CD14-positive monocyte (primary cell): ENCODE measurements at regions not wholly inside any gene's neighbourhood (a gene's known extent, or its start where the extent isn't known, plus 50 kb on each side); places are given as distances from the start of the nearest gene placed in this dataset.

Experiments
- DNase-seq, 3 donors: peaks; one replicate each; pipeline ENCODE4 v3.0.0-alpha.2; 2011 to 2022
- H2AFZ ChIP-seq: 2 replicates; pipeline ENCODE4 v1.6.0; 2012; ENCODE audit warnings: mild to moderate bottlenecking, low read depth, low read length, inconsistent platforms; ENCODE audit not compliant: insufficient read depth, poor library complexity, severe bottlenecking
- H3K27ac ChIP-seq, 2 donors: 1 replicate in 1 of 2; 2 replicates in 1 of 2; pipeline ENCODE4 v1.5.1; 2012 to 2013; ENCODE audit warnings: low read length in 2 of 2, control low read depth in 1 of 2, inconsistent platforms in 1 of 2, low read depth in 1 of 2, mild to moderate bottlenecking in 1 of 2
- H3K27me3 ChIP-seq, 2 donors: one replicate each; pipeline versions ENCODE4 v1.6.0 to v1.6.1; 2011 to 2013; ENCODE audit warnings: low read length in 2 of 2; ENCODE audit not compliant: control insufficient read depth in 2 of 2, insufficient read depth in 2 of 2
- H3K36me3 ChIP-seq, 2 donors: replicated peaks in 1 of 2; 1 replicate in 1 of 2; 2 replicates in 1 of 2; pipeline versions ENCODE4 v1.5.1 to v1.6.1; 2012 to 2013; ENCODE audit warnings: low read length in 2 of 2, control low read depth in 1 of 2, inconsistent platforms in 1 of 2, mild to moderate bottlenecking in 1 of 2; ENCODE audit not compliant: insufficient read depth in 2 of 2, control insufficient read depth in 1 of 2
- H3K4me1 ChIP-seq, 2 donors: 1 replicate in 1 of 2; 2 replicates in 1 of 2; pipeline versions ENCODE4 v1.5.1 to v1.6.1; 2012 to 2013; ENCODE audit warnings: low read length in 2 of 2, control low read depth in 1 of 2, inconsistent platforms in 1 of 2, mild to moderate bottlenecking in 1 of 2, moderate library complexity in 1 of 2; ENCODE audit not compliant: insufficient read depth in 2 of 2, control insufficient read depth in 1 of 2
- H3K4me2 ChIP-seq: replicated peaks from 2 replicates; pipeline ENCODE3; 2012; ENCODE audit warnings: low read length, moderate library complexity, mild to moderate bottlenecking; ENCODE audit not compliant: poor library complexity, severe bottlenecking; ENCODE audit errors: extremely low read depth
- H3K4me3 ChIP-seq, 3 experiments: fragments of 200-600 bp in 1 of 3; sonication (generic) in 1 of 3; replicated peaks in 1 of 3; 1 replicate in 2 of 3; 2 replicates in 1 of 3; pipeline ENCODE4 v1.5.1; 2011 to 2013; ENCODE audit warnings: low read length in 3 of 3, mild to moderate bottlenecking in 3 of 3, control low read depth in 2 of 3, low read depth in 2 of 3, inconsistent platforms in 1 of 3, moderate library complexity in 1 of 3
- H3K79me2 ChIP-seq: 2 replicates; pipeline ENCODE4 v1.6.0; 2012; ENCODE audit warnings: mild to moderate bottlenecking, control low read depth, inconsistent platforms, low read length, moderate library complexity; ENCODE audit not compliant: insufficient read depth
- H3K9ac ChIP-seq: 2 replicates; pipeline ENCODE4 v1.6.0; 2017; ENCODE audit warnings: low read length, mild to moderate bottlenecking; ENCODE audit not compliant: insufficient read depth, poor library complexity, severe bottlenecking
- H3K9me3 ChIP-seq, 2 donors: replicated peaks in 1 of 2; 1 replicate in 1 of 2; 2 replicates in 1 of 2; pipeline versions ENCODE4 v1.5.1 to v1.6.1; 2012 to 2013; ENCODE audit warnings: low read length in 2 of 2, control low read depth in 1 of 2; ENCODE audit not compliant: control insufficient read depth in 1 of 2, insufficient read depth in 1 of 2
- H4K20me1 ChIP-seq: 2 replicates; pipeline ENCODE4 v1.6.0; 2012; ENCODE audit warnings: mild to moderate bottlenecking, low read length, control low read depth, moderate library complexity; ENCODE audit not compliant: insufficient read depth
- H3K27ac Mint-ChIP-seq, 7 donors: one replicate each; pipeline ENCODE4 v1.8.0; 2020; ENCODE audit warnings: mild to moderate bottlenecking in 7 of 7, mixed read lengths in 7 of 7, moderate library complexity in 6 of 7, inconsistent platforms in 2 of 7
- H3K27me3 Mint-ChIP-seq, 3 donors: one replicate each; pipeline ENCODE4 v1.8.0; 2021 to 2022; ENCODE audit warnings: low read depth in 3 of 3, mild to moderate bottlenecking in 3 of 3, mixed read lengths in 3 of 3, moderate library complexity in 3 of 3, inconsistent platforms in 1 of 3
- H3K36me3 Mint-ChIP-seq, 2 donors: one replicate each; pipeline ENCODE4 v1.8.0; 2020; ENCODE audit warnings: mixed read lengths in 2 of 2, inconsistent platforms in 1 of 2, mild to moderate bottlenecking in 1 of 2
- H3K4me1 Mint-ChIP-seq: one replicate; pipeline ENCODE4 v1.8.0; 2020; ENCODE audit warnings: mild to moderate bottlenecking, mixed read lengths
- H3K4me3 Mint-ChIP-seq, 2 donors: one replicate each; pipeline ENCODE4 v1.8.0; 2020; ENCODE audit warnings: mild to moderate bottlenecking in 2 of 2, mixed read lengths in 2 of 2, moderate library complexity in 1 of 2
- H3K9me3 Mint-ChIP-seq, 7 donors: one replicate each; pipeline ENCODE4 v1.8.0; 2020 to 2022; ENCODE audit warnings: mixed read lengths in 7 of 7, mild to moderate bottlenecking in 6 of 7, moderate library complexity in 6 of 7, inconsistent platforms in 2 of 7
- CTCF ChIP-seq: fragments of 200-600 bp; IDR thresholded peaks from one replicate; pipeline ENCODE4 v1.8.0; 2022; ENCODE audit warnings: antibody characterized with exemption, mild to moderate bottlenecking
- WGBS: methylation state at CpG from one replicate; pipeline ENCODE4 v1.1.5; 2013; ENCODE audit warnings: missing lambda C conversion rate; ENCODE audit not compliant: insufficient coverage; 5-methylcytosine and 5-hydroxymethylcytosine counted together
- intact Hi-C, 2 donors: fragments of 100-400 bp; cut with micrococcal nuclease; formaldehyde crosslinking; loops; one replicate each; pipeline versions ENCODE4 v1.15.0 to v1.15.1; 2023

GRCh38 chr16:65796481-65796880 lies 570.0 kb upstream of the CDH5 start:
- TF ChIP-seq CTCF: no peak
- Histone ChIP-seq H3K27ac (no peak overlapping the region), H3K79me2 (no peaks in the 10 kb centered on the region), H3K4me2 (no peak overlapping the region), H4K20me1 (no peaks in the 10 kb centered on the region), H3K9me3 (no peaks in the 10 kb centered on the region), H3K9ac (no peak overlapping the region), H3K36me3 (no peaks in the 10 kb centered on the region), H2AFZ (no peak overlapping the region), H3K4me3 (no peak overlapping the region), H3K27me3 (no peaks in the 10 kb centered on the region), H3K4me1 (no peaks in the 10 kb centered on the region)
- Mint-ChIP-seq H3K27me3 (peaks cover 2 to 8% (median 4%) of the 10 kb centered on the region in 3 donors), H3K9me3 (peaks cover 0 to 6% (median 0%) of the 10 kb centered on the region in 7 donors), H3K4me3 (no peak overlapping the region), H3K4me1 (no peaks in the 10 kb centered on the region), H3K36me3 (no peaks in the 10 kb centered on the region), H3K27ac (no peak overlapping the region)
- intact Hi-C loops: no loop called here
- WGBS: no CpG with 5 or more reads among the region's 3 CpGs
- DNase-seq: no peak

- no peak overlapping the region for H3K27ac Mint-ChIP-seq
- H3K27me3 Mint-ChIP-seq: peaks cover 2 to 8% (median 6%) of the 10 kb centered on the region in 3 donors
- Histone ChIP-seq H3K36me3 (no peaks in the 10 kb centered on the region), H3K4me3 (no peak overlapping the region), H3K27me3 (no peaks in the 10 kb centered on the region), H3K9me3 (no peaks in the 10 kb centered on the region), H3K4me1 (no peaks in the 10 kb centered on the region), H4K20me1 (no peaks in the 10 kb centered on the region), H3K27ac (no peak overlapping the region), H2AFZ (no peak overlapping the region), H3K79me2 (no peaks in the 10 kb centered on the region), H3K9ac (no peak overlapping the region), H3K4me2 (no peak overlapping the region)
- peaks cover 0 to 6% (median 0%) of the 10 kb centered on the region in 7 donors for H3K9me3 Mint-ChIP-seq
- DNase-seq: no peak
- H3K4me3 Mint-ChIP-seq: no peak overlapping the region
- no CpG with 5 or more reads among the region's 1 CpG for WGBS
- intact Hi-C loops: no loop called here
- no peak for TF ChIP-seq CTCF
- no peaks in the 10 kb centered on the region for H3K4me1 Mint-ChIP-seq
- no peaks in the 10 kb centered on the region for H3K36me3 Mint-ChIP-seq
These were observed 571.5 kb upstream of the CDH5 start for GRCh38 chr16:65794973-65795372.
